LHCN-M2 (cell line): ENCODE measurements at regions not wholly inside any gene's neighbourhood (a gene's known extent, or its start where the extent isn't known, plus 50 kb on each side); places are given as distances from the start of the nearest gene placed in this dataset.
"Not testable (repeated sequence)": the region's sequence is repeated elsewhere in the genome, so short reads cannot be mapped to it uniquely, and the experiment has no call there.

Source experiments
- DNase-seq: peaks from one replicate; pipeline ENCODE4 v3.0.0-alpha.2; 2012; ENCODE audit warnings: low read depth

GRCh38 chr5:158606233-158606632 lies 493.5 kb downstream of the EBF1 start:
- DNase-seq: no peak

GRCh38 chr5:158602981-158603380 lies 496.7 kb downstream of the EBF1 start:
- no peak for DNase-seq

DNA sequence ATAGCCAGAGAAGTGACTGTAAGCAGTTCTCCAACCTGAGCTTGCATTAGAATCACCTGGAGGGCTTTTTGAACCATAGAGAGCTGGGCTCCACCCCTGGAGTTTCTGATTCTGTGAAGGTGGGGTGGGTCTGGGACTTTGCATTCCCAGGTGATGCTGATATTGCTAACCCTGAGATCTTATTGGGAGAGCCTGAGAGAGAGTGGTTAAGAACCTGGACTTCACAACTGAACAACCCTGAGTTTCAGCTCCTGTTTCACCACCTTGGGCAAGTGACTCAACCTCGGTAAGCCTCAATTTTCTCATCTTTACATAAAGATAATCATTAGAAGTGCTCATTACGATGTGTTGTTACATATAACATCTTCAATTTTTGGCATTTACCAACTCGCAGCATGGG lies 498.6 kb downstream of the EBF1 start:
- DNase-seq: no peak

DNA sequence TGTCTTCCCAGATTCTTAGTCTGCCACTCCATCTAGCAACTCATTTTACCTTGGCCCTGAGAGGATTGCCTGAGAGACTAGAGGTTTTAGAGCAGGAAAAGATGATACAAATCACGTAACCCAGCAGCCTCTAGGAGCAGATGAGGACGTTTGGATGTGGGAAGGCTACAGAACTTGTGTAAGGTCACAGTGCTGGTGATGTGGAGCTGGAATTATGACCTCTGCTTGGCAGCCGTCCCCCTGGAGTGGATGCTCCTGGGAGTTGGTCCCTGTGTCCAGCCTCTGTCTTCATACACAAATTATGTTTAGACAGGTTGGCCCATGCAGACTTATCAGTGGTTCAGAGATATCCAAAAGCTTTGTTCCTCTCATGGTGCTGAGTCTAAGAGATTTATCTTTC lies 499.0 kb downstream of the EBF1 start:
- DNase-seq: no peak

- DNase-seq: peak; percentile 59
Observed at GRCh38 chr5:158599157-158599556, 500.6 kb downstream of the EBF1 start.

DNA sequence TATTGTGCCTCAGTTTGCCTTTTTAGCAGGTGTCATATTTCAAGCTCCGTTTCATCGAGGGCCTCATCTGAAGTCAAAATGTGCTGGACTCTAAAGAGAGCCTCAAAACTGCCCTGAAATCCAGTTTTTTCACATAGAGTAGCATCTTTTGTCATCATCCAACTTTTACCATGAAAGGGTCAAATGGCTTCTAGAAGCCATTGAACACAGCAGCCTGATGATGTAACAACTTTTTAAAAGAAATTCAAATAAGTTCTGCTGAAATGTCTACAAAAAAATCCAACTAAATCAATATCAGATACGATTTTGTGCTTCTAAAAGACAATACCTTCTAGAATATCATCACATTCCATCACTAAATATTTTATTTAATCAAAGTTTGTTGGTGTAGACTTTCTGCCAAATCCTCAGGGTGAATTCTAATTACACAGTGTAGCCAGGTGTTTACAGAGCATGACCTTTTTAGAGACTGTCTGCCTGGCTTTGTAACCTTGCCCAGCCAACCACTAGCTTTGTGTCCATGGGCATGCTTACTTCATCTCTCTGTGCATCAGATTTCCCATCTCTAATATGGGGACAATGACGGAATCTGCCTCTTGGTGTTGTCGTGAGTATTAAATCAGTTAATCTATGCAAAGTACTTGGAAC lies 505.0 kb downstream of the EBF1 start:
- DNase-seq: no peak

- DNase-seq: no peak
Observed at GRCh38 chr5:158593925-158594324, 505.8 kb downstream of the EBF1 start.

GRCh38 chr5:158591301-158591863 lies 508.3 kb downstream of the EBF1 start:
- DNase-seq: peak; percentile 9

- no peak for DNase-seq
Observed at GRCh38 chr5:158590746-158591300, 508.9 kb downstream of the EBF1 start.

- DNase-seq: peak; percentile 28
Observed at GRCh38 chr5:158589939-158590338, 509.8 kb downstream of the EBF1 start.

DNA sequence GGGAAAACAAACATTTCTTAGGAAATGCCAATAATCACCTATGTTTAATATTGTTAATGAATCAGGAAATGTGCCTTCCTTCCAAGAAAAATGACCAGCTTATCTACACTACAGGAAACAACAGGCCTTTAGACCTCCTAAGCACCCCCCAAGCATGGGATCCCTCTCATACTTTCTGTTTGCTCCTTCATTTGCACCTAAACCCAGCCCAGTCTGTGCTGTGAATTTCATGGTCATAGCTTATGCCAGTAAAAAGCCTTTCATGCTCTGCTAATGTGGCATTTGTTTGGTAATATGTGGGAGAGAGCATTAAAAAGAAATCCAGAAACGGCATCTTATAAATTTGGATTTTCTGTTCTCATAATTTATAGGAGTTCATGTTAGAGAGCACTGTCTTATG lies 511.1 kb downstream of the EBF1 start:
- DNase-seq: no peak

- no peak for DNase-seq
Observed at GRCh38 chr5:158586054-158586453, 513.7 kb downstream of the EBF1 start.

DNA sequence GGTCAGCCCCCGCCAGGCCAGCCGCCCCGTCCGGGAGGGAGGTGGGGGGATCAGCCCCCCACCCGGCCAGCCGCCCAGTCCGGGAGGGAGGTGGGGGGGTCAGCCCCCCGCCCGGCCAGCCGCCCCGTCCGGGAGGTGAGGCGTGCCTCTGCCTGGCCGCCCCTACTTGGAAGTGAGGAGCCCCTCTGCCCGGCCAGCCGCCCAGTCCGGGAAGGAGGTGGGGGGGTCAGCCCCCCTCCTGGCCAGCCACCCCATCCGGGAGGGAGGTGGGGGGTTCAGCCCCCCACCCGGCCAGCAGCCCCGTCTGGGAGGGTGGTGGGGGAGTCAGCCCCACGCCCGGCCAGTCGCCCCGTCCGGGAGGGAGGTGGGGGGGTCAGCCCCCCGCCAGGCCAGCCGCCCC lies 517.0 kb downstream of the EBF1 start:
- DNase-seq: not testable (repeated sequence)

DNA sequence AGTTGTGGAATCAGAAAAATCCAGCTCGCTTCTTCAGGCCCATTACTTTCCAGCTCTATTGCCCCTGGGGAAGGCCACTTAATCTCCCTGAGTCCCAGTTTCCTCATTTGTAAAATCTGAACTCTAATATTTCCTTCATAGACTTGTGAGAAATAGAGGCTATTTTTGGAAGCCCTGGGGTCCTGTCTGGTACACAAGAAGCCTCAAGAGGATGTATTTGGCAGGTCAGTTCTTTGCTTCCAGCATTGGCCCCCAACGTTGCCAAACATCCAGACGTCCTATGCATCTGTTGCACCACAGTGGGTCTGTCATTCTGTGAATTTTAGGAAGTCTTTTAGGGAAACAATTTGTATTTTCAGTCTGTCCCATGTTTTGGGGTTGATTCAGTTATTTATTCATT lies 525.9 kb downstream of the EBF1 start:
- DNase-seq: no peak

DNA sequence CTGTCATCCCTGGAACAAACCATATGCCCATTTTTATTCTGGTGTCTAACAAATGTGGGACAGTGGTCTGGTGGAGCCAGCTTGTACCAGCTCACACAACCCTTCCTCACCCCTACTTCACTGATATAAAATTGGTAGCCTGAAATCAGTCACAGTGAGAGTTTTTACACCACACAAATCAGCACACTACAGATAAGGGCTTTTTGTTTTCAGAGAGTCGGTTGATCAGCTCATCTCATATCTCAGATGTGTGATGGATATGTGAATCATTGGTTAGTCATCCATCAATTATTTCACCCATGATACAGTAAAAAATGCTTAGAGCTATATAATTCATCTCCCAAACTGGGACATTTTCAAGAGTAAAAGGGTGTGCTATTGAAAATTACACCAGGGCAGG lies 529.2 kb downstream of the EBF1 start:
- no peak for DNase-seq

GRCh38 chr5:158569534-158569933 lies 530.2 kb downstream of the EBF1 start:
- DNase-seq: no peak

DNA sequence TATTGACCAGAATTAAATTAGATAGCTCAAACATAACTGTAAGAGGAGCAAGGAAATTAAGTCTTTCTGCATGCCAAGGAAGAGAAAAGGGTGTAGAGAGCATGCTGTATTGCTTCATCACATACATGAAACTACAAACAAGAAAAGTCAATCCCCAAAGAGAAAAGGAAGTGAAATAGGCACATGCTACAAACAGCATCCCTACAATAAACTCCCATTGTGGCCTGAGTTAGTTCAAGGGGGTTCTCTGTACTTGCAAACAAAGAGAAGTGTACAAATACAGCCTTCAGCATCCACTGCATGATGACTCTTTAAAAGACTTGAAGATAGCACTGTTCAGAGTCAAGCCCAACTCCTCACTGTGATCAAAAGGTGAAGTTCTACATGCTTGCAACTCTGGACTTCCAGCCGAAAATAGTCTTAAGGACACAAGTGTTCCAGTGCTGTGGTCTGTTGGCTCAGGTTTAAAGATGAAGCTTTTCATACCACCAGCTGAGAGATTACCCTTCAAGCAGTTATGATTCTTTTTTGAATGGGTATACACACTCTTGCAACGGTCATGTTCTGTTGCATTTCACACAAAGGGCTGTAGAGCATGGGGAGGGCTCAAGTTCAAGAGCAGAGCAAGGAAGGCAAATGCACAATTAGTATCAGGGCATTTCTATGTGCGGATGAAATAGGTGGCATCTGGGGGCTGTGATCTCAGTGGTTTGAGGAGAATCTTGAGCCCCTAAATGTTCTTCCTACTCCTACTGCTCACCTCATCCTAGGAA lies 534.5 kb downstream of the EBF1 start:
- no peak for DNase-seq

GRCh38 chr5:158563760-158564390 lies 535.8 kb downstream of the EBF1 start:
- DNase-seq: no peak

GRCh38 chr5:158561562-158562190 lies 538.0 kb downstream of the EBF1 start:
- DNase-seq: no peak

- DNase-seq: peak; percentile 18
Observed at GRCh38 chr5:158560170-158560569, 539.5 kb downstream of the EBF1 start.

DNA sequence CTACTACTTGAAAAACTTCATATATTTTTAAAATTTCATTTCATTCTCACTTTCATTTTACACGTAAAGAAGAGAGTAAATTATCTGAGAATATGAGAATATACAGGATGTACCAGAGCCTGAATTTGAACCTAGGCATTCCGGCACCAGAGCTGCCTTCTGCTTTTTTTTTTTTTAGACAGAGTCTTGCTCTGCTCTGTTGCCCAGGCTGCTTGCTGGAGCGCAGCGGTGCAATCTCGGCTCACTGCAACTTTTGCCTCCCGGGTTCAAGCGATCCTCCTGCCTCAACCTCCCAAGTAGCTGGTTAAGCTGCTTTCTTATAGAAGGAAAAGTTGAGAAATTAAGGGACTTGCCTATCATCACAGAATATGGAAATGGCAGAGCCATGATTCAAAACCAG lies 540.1 kb downstream of the EBF1 start:
- no peak for DNase-seq

DNA sequence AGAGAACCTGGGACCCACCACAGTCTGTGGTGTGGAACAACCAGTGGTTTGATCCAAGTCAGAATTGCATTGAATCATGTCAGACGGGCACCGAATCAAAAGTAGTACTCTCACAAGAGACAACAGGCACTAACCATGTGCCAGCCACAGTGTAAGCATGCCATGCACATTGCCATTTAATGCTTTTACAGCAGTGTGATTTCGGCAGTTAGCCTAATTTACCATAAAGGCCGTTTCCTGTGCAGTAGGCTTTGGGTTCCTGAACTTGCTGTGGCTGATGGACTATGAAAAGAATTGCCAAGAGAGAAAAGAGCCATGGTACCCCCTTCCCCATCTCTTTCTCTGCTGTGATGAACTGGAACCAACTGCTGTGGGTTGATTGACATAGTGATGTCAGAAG lies 540.6 kb downstream of the EBF1 start:
- no peak for DNase-seq
